ENCODE measurements at regions not wholly inside any gene's neighbourhood (a gene's known extent, or its start where the extent isn't known, plus 50 kb on each side); places are given as distances from the start of the nearest gene placed in this dataset.

DNA sequence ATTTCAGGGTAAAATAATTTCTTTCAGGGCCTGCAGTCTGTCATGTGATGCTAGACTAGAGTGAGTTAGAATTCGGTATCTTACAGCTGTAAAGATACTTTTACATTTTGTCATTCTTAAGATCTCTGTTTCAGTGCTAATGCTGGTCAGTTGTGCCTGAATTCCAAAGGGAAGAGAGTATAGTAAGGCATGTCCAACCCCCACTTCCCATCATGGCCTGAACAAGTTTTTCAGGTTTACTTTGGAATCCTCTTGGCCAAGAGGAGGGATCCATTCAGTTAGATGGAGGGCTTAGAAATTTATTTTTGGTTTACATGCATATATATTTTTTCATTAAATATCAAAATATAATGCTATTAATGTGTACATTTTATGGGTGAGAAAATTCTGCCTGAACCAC, 596.6 kb downstream of the XIRP2 start:
- TF ChIP-seq, protein P1, sequence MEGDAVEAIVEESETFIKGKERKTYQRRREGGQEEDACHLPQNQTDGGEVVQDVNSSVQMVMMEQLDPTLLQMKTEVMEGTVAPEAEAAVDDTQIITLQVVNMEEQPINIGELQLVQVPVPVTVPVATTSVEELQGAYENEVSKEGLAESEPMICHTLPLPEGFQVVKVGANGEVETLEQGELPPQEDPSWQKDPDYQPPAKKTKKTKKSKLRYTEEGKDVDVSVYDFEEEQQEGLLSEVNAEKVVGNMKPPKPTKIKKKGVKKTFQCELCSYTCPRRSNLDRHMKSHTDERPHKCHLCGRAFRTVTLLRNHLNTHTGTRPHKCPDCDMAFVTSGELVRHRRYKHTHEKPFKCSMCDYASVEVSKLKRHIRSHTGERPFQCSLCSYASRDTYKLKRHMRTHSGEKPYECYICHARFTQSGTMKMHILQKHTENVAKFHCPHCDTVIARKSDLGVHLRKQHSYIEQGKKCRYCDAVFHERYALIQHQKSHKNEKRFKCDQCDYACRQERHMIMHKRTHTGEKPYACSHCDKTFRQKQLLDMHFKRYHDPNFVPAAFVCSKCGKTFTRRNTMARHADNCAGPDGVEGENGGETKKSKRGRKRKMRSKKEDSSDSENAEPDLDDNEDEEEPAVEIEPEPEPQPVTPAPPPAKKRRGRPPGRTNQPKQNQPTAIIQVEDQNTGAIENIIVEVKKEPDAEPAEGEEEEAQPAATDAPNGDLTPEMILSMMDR (conservative IDR thresholded peaks at IDR 0.05; ENCODE audit: low read length): no peak
- no peak for TF ChIP-seq EZH2phosphoT487 (IDR thresholded peaks at IDR 0.05; ENCODE audit: borderline replicate concordance, low read depth, low read length)
